ENCODE measurements at regions not wholly inside any gene's neighbourhood (a gene's known extent, or its start where the extent isn't known, plus 50 kb on each side); places are given as distances from the start of the nearest gene placed in this dataset.
A peak's percentile ranks its signal among the peaks of the same experiment; 100 is the strongest.

- Histone ChIP-seq H3K4me3 (ENCODE audit: low read depth, low read length) (no peak overlapping the region), H3K27ac (no peak overlapping the region), H3K27me3 (ENCODE audit: insufficient read depth, low read depth, severe bottlenecking) (no peaks in the 10 kb centered on the region), H3K36me3 (no peaks in the 10 kb centered on the region), H3K9me3 (ENCODE audit: severe bottlenecking) (no peaks in the 10 kb centered on the region)
- no peak for DNase-seq
- no peak for TF ChIP-seq CTCF (IDR thresholded peaks at IDR 0.05; ENCODE audit: low read depth, low read length)
These were observed 73.7 kb upstream of the RREB1 start for GRCh38 chr6:7034055-7034454.

DNA sequence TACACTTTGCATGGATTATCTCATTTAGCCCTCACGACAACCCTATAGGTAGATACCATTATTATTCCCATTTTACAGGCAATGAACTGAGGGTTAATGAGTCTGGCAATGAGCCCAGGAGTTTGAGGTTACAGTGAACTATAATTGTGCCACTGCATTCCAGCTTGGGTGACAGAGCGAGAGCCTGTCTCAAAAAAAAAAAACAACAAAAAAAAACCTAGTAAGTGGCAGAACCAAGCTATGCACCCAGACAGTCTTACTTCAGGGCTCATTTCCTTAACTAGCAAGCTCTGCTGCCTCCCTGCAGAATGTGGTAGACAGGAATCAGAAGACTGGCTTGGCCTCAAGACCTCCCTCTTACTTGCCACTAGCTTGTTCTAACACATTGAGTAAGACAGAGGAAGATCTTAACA lies 71.9 kb upstream of the RREB1 start:
- Histone ChIP-seq H3K27ac (no peak overlapping the region), H3K4me3 (ENCODE audit: low read depth, low read length) (no peak overlapping the region), H3K36me3 (no peaks in the 10 kb centered on the region), H3K27me3 (ENCODE audit: insufficient read depth, low read depth, severe bottlenecking) (no peaks in the 10 kb centered on the region), H3K9me3 (ENCODE audit: severe bottlenecking) (no peaks in the 10 kb centered on the region)
- TF ChIP-seq CTCF (IDR thresholded peaks at IDR 0.05; ENCODE audit: low read depth, low read length) = no peak
- no peak for DNase-seq

GRCh38 chr6:7041511-7042026 lies 66.2 kb upstream of the RREB1 start:
- TF ChIP-seq CTCF (IDR thresholded peaks at IDR 0.05; ENCODE audit: low read depth, low read length) = no peak
- Histone ChIP-seq H3K27me3 (ENCODE audit: insufficient read depth, low read depth, severe bottlenecking) (no peaks in the 10 kb centered on the region), H3K36me3 (no peaks in the 10 kb centered on the region), H3K9me3 (ENCODE audit: severe bottlenecking) (no peaks in the 10 kb centered on the region), H3K4me3 (ENCODE audit: low read depth, low read length) (no peak overlapping the region), H3K27ac (peak overlapping the region; percentile 86)
- DNase-seq = no peak

DNA sequence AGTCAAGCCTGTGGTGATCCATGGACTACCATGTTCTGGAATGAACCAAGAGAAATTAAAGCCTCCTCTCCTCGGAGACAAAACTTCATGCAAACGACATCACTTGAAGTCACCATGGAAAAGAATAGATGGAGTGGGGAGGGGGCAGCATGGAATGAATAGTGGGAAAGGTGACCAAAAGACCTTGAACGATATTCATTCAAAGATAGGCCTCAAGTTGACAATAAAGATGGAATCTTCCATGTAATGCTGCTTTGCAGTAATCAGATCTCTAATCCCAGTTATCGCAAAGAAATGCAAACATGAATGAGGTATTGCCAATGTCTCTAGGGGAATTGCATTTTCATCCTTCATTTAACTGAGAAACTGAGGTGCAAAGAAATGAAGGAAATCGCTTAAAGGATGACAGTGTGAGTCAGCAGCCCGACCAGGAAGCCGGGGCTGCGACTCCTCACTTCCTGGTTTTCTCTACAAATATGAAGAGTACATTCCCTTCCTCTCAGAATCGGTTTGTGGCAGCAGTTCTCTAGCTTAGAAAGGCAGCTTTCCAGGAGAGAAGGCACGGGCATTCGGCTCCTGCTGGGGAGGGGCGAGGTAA lies 65.6 kb upstream of the RREB1 start:
- H3K27ac ChIP-seq = peak overlapping the region; percentile 86
- H3K9me3 ChIP-seq (ENCODE audit: severe bottlenecking) = no peaks in the 10 kb centered on the region
- no peaks in the 10 kb centered on the region for H3K27me3 ChIP-seq (ENCODE audit: insufficient read depth, low read depth, severe bottlenecking)
- H3K4me3 ChIP-seq (ENCODE audit: low read depth, low read length) = no peak overlapping the region
- H3K36me3 ChIP-seq = no peaks in the 10 kb centered on the region
- no peak for TF ChIP-seq CTCF (IDR thresholded peaks at IDR 0.05; ENCODE audit: low read depth, low read length)
- no peak for DNase-seq

DNA sequence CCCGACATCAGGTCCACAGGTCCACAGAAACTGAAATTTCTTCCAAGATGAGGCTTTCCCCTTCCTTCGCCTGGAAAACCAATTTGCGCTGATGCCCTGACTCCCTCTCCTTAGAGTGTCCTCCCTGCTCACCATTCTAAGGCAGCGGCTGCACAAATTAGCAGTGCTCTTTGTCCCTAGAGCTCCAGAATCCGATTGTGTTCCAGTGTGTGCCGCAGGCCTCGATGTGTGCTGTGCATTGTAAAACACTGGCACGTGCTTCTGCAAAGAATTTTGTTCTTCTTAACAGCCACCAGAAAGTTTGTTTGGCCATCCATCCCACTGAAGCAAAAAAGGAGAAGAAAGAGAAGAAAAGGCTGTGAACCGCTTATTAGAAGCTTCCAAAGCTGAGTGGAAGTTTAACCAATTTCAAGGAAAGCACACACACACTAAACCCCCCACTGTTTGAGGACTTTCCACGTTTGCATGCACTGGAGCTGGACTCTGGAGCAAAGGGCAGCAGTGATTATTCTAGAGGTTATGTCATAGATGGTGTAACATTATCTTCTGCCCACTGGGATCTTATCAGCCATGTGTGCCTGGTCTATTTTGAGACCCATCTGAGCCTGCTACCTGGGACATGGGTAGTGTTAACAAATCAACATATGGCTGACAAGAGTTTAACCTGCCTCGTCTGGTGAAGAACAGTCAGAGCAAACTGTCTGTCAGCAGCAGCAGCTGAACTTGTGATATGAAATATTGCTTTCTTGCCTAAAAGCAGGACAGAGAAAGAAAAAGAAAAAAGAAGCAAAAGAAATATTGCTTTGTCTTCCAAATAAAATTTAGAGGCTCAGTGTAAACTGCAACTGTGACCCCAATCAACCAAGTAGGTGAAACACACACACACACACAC lies 64.9 kb upstream of the RREB1 start:
- no peak for TF ChIP-seq CTCF (IDR thresholded peaks at IDR 0.05; ENCODE audit: low read depth, low read length)
- peak overlapping the region; percentile 86 for H3K27ac ChIP-seq
- peak; percentile 64 for DNase-seq

More for the DNA sequence above, 64.9 kb upstream of the RREB1 start:
- Histone ChIP-seq H3K4me3 (ENCODE audit: low read depth, low read length) (no peak overlapping the region), H3K9me3 (ENCODE audit: severe bottlenecking) (no peaks in the 10 kb centered on the region), H3K36me3 (no peaks in the 10 kb centered on the region), H3K27me3 (ENCODE audit: insufficient read depth, low read depth, severe bottlenecking) (no peaks in the 10 kb centered on the region)

Data from WERI-Rb-1 (cell line).